HEK293T (cell line): ENCODE measurements at regions not wholly inside any gene's neighbourhood (a gene's known extent, or its start where the extent isn't known, plus 50 kb on each side); places are given as distances from the start of the nearest gene placed in this dataset.

Experiments used
- CTCF ChIA-PET: fragments of 350-600 bp; formaldehyde crosslinking; extraction: SDS; loops from one replicate; lab custom pipeline; 2021; ENCODE audit warnings: antibody characterized with exemption, inconsistent platforms; lab: Yijun Ruan, JAX
- POLR2A ChIA-PET: fragments of 350-600 bp; formaldehyde crosslinking; extraction: SDS; loops from one replicate; lab custom pipeline; 2020; ENCODE audit warnings: antibody characterized with exemption, inconsistent platforms; lab: Yijun Ruan, JAX
- DNase-seq: peaks from one replicate; pipeline ENCODE4 v3.0.0; 2012; ENCODE audit warnings: mixed read lengths; ENCODE audit errors: extremely low spot score
- ARNT ChIP-seq: fragments of 450-650 bp; IDR thresholded peaks from 2 replicates; pipeline ENCODE4 v1.6.1; 2017; ENCODE audit warnings: mild to moderate bottlenecking
- BHLHE40 ChIP-seq: fragments of 450-650 bp; IDR thresholded peaks from 2 replicates; pipeline ENCODE4 v1.6.1; 2016; ENCODE audit warnings: mild to moderate bottlenecking, moderate library complexity, borderline replicate concordance
- CTBP1 ChIP-seq: fragments of 450-650 bp; IDR thresholded peaks from 2 replicates; pipeline ENCODE4 v1.6.1; 2016; ENCODE audit warnings: borderline replicate concordance
- ELF4 ChIP-seq: fragments of 450-650 bp; IDR thresholded peaks from 2 replicates; pipeline ENCODE4 v1.6.1; 2017; ENCODE audit warnings: antibody characterized with exemption
- FOXA1 ChIP-seq: fragments of 450-650 bp; IDR thresholded peaks from 2 replicates; pipeline ENCODE4 v1.6.1; 2016; ENCODE audit warnings: mild to moderate bottlenecking
- FOXK2 ChIP-seq: fragments of 450-650 bp; IDR thresholded peaks from 2 replicates; pipeline ENCODE4 v1.6.1; 2016; ENCODE audit warnings: mild to moderate bottlenecking
- FOXM1 ChIP-seq: fragments of 450-650 bp; IDR thresholded peaks from 2 replicates; pipeline ENCODE4 v1.6.1; 2017; ENCODE audit warnings: mild to moderate bottlenecking, borderline replicate concordance
- HDGF ChIP-seq: fragments of 450-650 bp; IDR thresholded peaks from 2 replicates; pipeline ENCODE4 v1.6.1; 2017; ENCODE audit warnings: antibody characterized with exemption, borderline replicate concordance
- L3MBTL2 ChIP-seq: fragments of 450-650 bp; conservative IDR thresholded peaks from 2 replicates; pipeline ENCODE4 v1.6.1; 2016; ENCODE audit warnings: mild to moderate bottlenecking
- LEF1 ChIP-seq: fragments of 450-650 bp; IDR thresholded peaks from 2 replicates; pipeline ENCODE4 v1.6.1; 2017; ENCODE audit warnings: mild to moderate bottlenecking, borderline replicate concordance
- NFRKB ChIP-seq: fragments of 450-650 bp; IDR thresholded peaks from 2 replicates; pipeline ENCODE4 v1.6.1; 2016; ENCODE audit warnings: mild to moderate bottlenecking, moderate library complexity
- SP1 ChIP-seq: fragments of 450-650 bp; IDR thresholded peaks from 2 replicates; pipeline ENCODE4 v1.6.1; 2017
- SUZ12 ChIP-seq: fragments of 450-650 bp; IDR thresholded peaks from 2 replicates; pipeline ENCODE4 v1.6.1; 2016; ENCODE audit warnings: mild to moderate bottlenecking
- TARDBP ChIP-seq: fragments of 450-650 bp; IDR thresholded peaks from 2 replicates; pipeline ENCODE4 v1.6.1; 2016
- ZNF384 ChIP-seq: fragments of 450-650 bp; IDR thresholded peaks from 2 replicates; pipeline ENCODE4 v1.6.1; 2016
- TF ChIP-seq, protein P1 (sequence below): fragments of 450-650 bp; IDR thresholded peaks from 2 replicates; pipeline ENCODE4 v1.6.1; 2016

DNA sequence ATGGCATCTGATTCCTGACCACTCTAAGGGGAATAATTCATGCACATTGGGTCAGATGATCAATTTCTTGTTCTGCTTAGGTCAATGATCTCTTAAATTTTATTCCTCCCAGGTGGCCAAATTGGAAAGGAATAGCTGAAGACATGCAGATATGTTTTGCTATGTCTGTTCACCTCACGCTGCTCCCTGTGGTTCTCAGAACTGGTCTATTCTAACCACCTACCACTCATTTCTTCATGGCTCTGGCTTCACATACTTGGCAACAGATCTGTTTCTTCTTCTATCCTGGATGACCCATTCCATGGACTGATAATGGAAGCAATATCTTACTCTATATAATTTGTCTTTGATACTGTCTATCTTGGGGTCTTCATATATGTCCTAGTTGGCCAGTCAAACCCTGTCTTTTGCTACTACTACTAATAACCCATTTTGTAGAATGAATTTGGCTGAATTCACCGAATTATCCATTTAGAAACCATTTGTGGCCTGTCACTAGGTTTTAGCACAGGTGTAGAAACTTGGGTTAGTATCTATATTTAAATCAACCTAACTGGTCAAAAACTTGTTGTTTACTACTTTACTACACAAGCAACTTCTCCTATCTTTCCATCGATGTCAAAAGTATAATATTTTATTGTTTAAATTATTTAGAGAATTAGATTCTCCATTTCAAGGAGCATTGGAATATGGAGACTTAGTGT is 650.9 kb downstream of the TLE4 start:
- DNase-seq, result no peak
- CTCF ChIA-PET, result no interaction called here
- TF ChIP-seq FOXK2, result no peak
- no peak for TF ChIP-seq ELF4
- TF ChIP-seq, protein P1, sequence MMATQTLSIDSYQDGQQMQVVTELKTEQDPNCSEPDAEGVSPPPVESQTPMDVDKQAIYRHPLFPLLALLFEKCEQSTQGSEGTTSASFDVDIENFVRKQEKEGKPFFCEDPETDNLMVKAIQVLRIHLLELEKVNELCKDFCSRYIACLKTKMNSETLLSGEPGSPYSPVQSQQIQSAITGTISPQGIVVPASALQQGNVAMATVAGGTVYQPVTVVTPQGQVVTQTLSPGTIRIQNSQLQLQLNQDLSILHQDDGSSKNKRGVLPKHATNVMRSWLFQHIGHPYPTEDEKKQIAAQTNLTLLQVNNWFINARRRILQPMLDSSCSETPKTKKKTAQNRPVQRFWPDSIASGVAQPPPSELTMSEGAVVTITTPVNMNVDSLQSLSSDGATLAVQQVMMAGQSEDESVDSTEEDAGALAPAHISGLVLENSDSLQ, result no peak
- no peak for TF ChIP-seq NFRKB
- no peak for TF ChIP-seq HDGF
- no peak for TF ChIP-seq FOXA1
- no peak for TF ChIP-seq FOXM1
- TF ChIP-seq CTBP1, result no peak
- no peak for TF ChIP-seq ZNF384
- TF ChIP-seq TARDBP, result no peak
- no peak for TF ChIP-seq SP1
- TF ChIP-seq SUZ12, result no peak
- TF ChIP-seq L3MBTL2, result no peak
- no peak for TF ChIP-seq ARNT
- TF ChIP-seq LEF1, result no peak
- TF ChIP-seq BHLHE40, result no peak
- POLR2A ChIA-PET, result no interaction called here

DNA sequence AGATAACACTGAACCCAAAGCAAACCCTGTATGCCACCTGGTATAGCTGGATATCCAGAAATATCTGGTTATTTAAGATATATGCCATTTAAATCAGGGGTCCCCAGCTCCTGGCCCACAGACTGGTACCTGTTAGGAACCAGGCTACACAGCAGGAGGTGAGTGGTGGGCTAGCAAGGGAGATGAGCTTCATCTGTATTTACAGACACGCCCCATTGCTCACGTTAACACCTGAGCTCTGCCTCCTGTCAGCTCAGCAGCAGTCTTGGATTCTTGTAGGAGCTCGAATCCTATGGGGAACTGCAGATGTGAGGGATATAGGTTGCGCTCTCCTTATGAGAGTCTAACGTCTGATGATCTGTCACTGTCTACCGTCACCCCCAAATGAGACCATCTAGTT is 646.6 kb downstream of the TLE4 start:
- ChIA-PET POLR2A (no interaction called here), CTCF (no interaction called here)
- no peak for DNase-seq
- no peak for TF ChIP-seq SP1
- no peak for TF ChIP-seq FOXK2
- no peak for TF ChIP-seq HDGF
- no peak for TF ChIP-seq FOXM1
- TF ChIP-seq CTBP1, result no peak
- TF ChIP-seq, protein P1, result no peak
- no peak for TF ChIP-seq ELF4
- no peak for TF ChIP-seq FOXA1
- no peak for TF ChIP-seq ZNF384
- no peak for TF ChIP-seq ARNT
- no peak for TF ChIP-seq L3MBTL2
- no peak for TF ChIP-seq LEF1
- TF ChIP-seq NFRKB, result no peak
- no peak for TF ChIP-seq TARDBP
- TF ChIP-seq BHLHE40, result no peak
- TF ChIP-seq SUZ12, result no peak

DNA sequence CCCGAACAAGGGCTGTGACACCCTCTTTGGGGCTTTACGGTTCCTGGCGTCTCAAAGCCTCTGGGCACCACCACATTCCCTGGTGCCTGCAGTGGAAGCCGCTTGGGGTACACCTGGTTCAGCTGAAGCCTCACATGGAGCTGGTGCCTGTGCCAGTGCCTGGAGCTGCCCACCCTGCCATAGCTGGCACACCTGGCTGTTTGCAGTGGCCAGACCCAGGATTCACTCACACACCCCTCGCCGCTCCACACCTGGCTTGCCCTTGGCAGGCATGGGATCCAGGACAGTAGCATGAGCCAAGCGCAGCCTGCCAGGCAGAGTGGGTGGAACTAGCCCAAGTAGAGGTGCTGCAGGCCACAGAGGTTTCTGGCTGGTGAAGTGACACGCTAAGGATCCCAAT is 641.8 kb downstream of the TLE4 start:
- DNase-seq, result no peak
- POLR2A ChIA-PET, result no interaction called here
- CTCF ChIA-PET, result no interaction called here
- TF ChIP-seq LEF1, result no peak
- no peak for TF ChIP-seq FOXM1

DNA sequence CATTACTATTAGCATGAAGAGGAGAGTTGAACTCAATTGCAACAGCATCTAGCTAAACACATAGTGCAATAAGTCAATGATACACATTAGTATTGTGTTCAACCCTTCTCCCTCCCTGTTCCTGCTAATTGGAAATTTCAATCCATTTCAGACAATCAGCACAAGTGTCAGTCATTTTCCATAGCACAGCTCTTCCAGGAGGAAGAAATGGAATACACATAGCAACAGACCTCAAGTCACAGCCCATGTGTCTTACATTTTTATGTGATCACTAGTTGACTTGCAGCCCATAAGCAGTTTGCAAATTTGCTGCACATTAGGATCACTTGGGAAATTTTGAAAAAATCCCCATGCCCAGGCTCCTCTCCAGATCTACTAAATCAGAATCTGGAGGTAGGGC is 636.9 kb downstream of the TLE4 start:
- POLR2A ChIA-PET, result no interaction called here
- TF ChIP-seq CTBP1 (no peak), L3MBTL2 (no peak), NFRKB (no peak), ELF4 (no peak), FOXK2 (no peak), HDGF (no peak), TARDBP (no peak), ARNT (no peak), LEF1 (no peak), FOXM1 (no peak), ZNF384 (no peak), BHLHE40 (no peak), SUZ12 (no peak), FOXA1 (no peak), SP1 (no peak)
- TF ChIP-seq, protein P1, result no peak
- CTCF ChIA-PET, result no interaction called here
- DNase-seq, result no peak

DNA sequence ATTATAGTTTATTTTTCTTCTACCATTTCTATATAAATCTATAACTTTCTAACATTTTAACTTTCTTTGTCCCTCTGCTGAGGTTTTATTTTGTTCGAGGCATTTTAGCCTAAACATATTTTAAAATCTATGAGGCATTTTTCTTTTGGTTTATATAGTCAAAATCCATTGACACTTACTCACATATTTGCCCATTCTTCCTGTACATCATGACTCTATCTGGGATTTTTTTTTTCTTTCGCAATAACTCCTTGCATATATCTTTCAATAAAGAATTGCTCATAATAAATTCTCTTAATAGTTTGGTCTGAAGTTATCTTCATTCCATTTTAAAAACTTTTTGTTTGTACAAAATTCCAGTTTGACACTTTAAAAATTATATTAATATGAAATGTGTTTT is 632.3 kb downstream of the TLE4 start:
- TF ChIP-seq SP1 (no peak), ZNF384 (no peak), SUZ12 (no peak), HDGF (no peak), ARNT (no peak), FOXA1 (no peak), LEF1 (no peak), FOXK2 (no peak), NFRKB (no peak), ELF4 (no peak), TARDBP (no peak), BHLHE40 (no peak), L3MBTL2 (no peak)
- TF ChIP-seq, protein P1, result no peak
- DNase-seq, result no peak
- ChIA-PET CTCF (no interaction called here), POLR2A (no interaction called here)

DNA sequence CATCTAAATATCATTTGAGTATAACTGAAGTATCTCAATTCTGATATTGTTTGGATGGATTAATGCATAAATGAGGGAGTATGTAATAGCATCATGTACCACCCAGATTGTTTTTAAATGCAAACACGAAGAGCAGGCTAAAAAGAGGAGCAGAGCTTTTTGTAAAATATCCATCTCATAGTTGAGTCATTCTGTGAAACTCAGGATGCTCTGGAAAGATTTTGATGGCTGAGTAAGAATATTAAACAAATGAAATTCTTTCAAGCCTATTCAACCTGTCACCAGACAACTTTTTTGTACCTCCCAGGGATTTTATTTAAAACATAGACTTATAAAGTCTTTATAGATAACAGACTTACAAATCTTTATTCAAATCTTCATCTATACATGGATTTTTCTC is 625.9 kb downstream of the TLE4 start:
- ChIA-PET POLR2A (no interaction called here), CTCF (no interaction called here)
- no peak for DNase-seq
- TF ChIP-seq, protein P1, result no peak
- TF ChIP-seq FOXM1 (no peak), ZNF384 (no peak), TARDBP (no peak), FOXK2 (no peak), ARNT (no peak), LEF1 (no peak), HDGF (no peak), BHLHE40 (no peak), SP1 (no peak)
